Nephron (organoid): ENCODE measurements at regions not wholly inside any gene's neighbourhood (a gene's known extent, or its start where the extent isn't known, plus 50 kb on each side); places are given as distances from the start of the nearest gene placed in this dataset.

ENCODE experiments used
- H3K27ac Mint-ChIP-seq, 3 experiments: 2 replicates each; pipeline ENCODE4 v1.8.0; 2020; ENCODE audit warnings: mixed read lengths in 3 of 3, mild to moderate bottlenecking in 2 of 3, moderate library complexity in 1 of 3
- H3K27me3 Mint-ChIP-seq: 2 replicates; pipeline ENCODE4 v1.8.0; 2021; ENCODE audit warnings: low read depth, mild to moderate bottlenecking, moderate library complexity, mixed read lengths
- H3K36me3 Mint-ChIP-seq: 2 replicates; pipeline ENCODE4 v1.8.0; 2020; ENCODE audit warnings: low read depth, mixed read lengths
- H3K4me1 Mint-ChIP-seq: 2 replicates; pipeline ENCODE4 v1.8.0; 2020; ENCODE audit warnings: mixed read lengths
- H3K4me3 Mint-ChIP-seq, 3 experiments: 2 replicates each; pipeline ENCODE4 v1.8.0; 2020; ENCODE audit warnings: mild to moderate bottlenecking in 3 of 3, mixed read lengths in 3 of 3, moderate library complexity in 2 of 3
- H3K9me3 Mint-ChIP-seq: 2 replicates; pipeline ENCODE4 v1.8.0; 2020; ENCODE audit warnings: mixed read lengths
- TF ChIP-seq, protein P1 (sequence below), 3 experiments: fragments of 200-600 bp; sonication (generic); IDR thresholded peaks; one replicate each; pipeline ENCODE4 v1.5.0; 2021; ENCODE audit warnings: antibody characterized with exemption in 3 of 3; ENCODE audit not compliant: unreplicated experiment in 3 of 3

DNA sequence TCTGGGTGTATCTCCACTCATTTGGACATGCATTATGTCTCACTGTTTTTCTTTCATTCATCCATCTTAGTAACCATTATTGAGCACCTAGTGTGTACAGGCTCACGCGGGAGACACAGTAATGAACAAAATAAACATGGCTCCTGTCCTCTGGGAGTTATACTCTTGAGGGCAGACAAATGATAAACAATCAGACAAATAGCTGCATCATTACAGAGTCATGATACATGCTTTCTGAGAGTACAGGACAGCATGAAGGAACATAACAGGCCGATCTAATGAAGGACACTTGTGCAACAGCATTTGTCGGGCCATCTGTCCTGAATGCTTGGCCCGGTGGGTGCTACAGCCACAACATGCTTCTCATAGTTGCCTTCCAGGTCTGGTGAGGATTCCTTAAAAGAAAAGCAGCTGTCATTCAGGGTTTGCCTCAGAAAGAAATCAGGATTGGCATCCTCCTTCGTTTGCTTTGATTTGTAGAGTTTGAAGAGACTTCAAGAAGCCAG lies 77.2 kb upstream of the EGLN3 start:
- peaks cover 66% of the 10 kb centered on the region for H3K4me1 Mint-ChIP-seq
- H3K9me3 Mint-ChIP-seq = no peaks in the 10 kb centered on the region
- H3K36me3 Mint-ChIP-seq = no peaks in the 10 kb centered on the region
- peak overlapping the region in 1 of 3 experiments; percentile 5 for H3K4me3 Mint-ChIP-seq
- TF ChIP-seq, protein P1, sequence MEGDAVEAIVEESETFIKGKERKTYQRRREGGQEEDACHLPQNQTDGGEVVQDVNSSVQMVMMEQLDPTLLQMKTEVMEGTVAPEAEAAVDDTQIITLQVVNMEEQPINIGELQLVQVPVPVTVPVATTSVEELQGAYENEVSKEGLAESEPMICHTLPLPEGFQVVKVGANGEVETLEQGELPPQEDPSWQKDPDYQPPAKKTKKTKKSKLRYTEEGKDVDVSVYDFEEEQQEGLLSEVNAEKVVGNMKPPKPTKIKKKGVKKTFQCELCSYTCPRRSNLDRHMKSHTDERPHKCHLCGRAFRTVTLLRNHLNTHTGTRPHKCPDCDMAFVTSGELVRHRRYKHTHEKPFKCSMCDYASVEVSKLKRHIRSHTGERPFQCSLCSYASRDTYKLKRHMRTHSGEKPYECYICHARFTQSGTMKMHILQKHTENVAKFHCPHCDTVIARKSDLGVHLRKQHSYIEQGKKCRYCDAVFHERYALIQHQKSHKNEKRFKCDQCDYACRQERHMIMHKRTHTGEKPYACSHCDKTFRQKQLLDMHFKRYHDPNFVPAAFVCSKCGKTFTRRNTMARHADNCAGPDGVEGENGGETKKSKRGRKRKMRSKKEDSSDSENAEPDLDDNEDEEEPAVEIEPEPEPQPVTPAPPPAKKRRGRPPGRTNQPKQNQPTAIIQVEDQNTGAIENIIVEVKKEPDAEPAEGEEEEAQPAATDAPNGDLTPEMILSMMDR (IDR thresholded peaks at IDR 0.05; ENCODE audit: unreplicated experiment in 3 of 3) = no peak
- H3K27me3 Mint-ChIP-seq = peaks cover 7% of the 10 kb centered on the region
- peak overlapping the region in 2 of 3 experiments; percentile 45 to 74 for H3K27ac Mint-ChIP-seq

DNA sequence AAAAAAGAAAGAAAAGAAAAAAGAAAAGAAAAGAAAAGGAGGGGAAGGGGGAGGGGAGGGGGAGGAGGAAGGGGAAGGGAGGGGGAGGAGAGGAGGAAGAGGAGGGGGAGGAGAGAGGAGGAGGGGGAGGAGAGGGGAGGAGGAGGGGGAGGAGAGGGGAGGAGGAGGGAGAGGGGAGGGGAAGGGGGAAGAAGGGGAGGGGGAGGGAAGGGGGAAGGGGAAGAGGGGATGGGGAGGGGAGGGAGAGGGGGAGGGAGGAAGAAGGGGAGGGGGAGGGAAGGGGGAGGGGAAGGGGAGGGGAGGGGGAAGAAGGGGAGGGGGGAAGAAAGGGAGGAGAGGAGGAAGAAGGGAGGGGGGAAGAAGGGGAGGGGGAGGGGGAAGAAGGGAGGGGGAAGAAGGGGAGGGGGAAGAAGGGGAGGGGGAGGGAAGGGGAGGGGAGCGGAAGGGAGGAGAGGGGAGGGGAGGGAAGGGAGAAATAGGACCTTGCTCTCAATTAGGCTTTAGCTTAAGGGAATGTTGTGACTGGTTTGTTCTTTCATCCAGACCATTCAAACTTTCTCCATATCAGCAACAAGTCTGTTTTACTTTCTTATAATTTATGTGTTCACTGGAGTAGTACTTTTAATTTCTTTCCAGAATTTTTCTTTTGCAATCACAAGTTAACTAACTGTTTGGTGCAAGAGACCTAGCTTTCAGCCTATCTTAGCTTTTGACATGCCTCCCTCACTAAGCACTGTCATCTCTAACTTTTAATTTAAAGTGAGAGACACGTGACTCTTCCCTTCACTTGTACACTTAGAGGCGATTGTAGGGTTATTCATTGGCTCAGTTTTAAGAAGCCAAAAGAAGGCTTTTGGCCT lies 76.5 kb upstream of the EGLN3 start:
- peak overlapping the region in 1 of 3 experiments; percentile 0 for H3K4me3 Mint-ChIP-seq
- H3K27ac Mint-ChIP-seq = peak overlapping the region in 2 of 3 experiments; percentile 45 to 74
- TF ChIP-seq, protein P1 (IDR thresholded peaks at IDR 0.05; ENCODE audit: unreplicated experiment in 3 of 3) = no peak
- peaks cover 7% of the 10 kb centered on the region for H3K27me3 Mint-ChIP-seq
- H3K4me1 Mint-ChIP-seq = peaks cover 60% of the 10 kb centered on the region
- H3K36me3 Mint-ChIP-seq = no peaks in the 10 kb centered on the region
- H3K9me3 Mint-ChIP-seq = no peaks in the 10 kb centered on the region

DNA sequence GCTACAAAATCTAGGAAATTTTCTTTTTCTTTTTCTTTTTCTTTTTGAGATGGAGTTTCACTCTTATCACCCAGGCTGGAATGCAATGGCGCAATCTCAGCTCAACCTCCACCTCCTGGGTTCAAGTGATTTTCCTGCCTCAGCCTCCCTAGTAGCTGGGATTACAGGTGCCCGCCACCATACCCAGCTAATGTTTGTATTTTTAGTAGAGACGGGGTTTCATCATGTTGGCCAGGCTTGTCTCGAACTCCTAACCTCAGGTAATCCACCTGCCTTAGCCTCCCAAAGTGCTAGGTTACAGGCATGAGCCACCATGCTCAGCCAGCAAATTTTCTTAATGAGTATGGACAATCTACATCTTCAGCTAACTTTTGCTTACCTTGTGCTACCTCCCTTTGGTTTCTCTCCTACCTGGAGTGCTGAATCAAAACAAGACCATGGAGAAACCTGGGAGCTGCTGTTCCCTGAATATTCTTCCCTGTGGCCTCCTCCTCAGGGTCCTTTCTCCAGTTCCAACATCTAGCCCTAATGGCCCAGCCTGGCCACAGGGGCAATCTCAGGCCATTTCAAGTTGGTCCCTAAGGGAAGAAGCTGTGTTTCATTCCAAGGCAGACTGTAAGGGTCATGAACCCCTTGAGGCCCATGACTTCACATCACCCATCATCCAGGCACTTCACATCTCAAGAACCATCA lies 74.6 kb upstream of the EGLN3 start:
- no peaks in the 10 kb centered on the region for H3K36me3 Mint-ChIP-seq
- H3K27me3 Mint-ChIP-seq = peaks cover 11% of the 10 kb centered on the region
- H3K27ac Mint-ChIP-seq = peak overlapping the region in 1 of 3 experiments; percentile 35
- no peak overlapping the region for H3K4me3 Mint-ChIP-seq
- peaks cover 46% of the 10 kb centered on the region for H3K4me1 Mint-ChIP-seq
- H3K9me3 Mint-ChIP-seq = no peaks in the 10 kb centered on the region
- TF ChIP-seq, protein P1 (IDR thresholded peaks at IDR 0.05; ENCODE audit: unreplicated experiment in 3 of 3) = no peak

DNA sequence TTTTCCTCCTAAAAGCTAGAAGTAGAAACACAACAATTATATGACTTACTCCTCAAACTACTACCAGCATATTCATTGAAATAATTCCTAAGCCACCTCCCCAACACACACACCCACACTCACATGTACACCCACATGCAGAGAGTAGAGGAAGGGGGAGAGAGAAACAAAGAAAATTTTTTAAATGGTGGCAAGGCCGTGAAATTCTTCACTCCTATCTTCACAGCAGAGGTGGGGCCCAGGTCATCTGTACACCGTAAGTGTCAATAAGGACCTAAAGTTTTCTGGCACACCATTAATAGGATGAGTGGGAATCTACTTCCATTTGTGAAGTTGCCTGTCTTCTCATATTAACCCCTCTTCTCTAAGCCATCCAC lies 73.9 kb upstream of the EGLN3 start:
- TF ChIP-seq, protein P1 (IDR thresholded peaks at IDR 0.05; ENCODE audit: unreplicated experiment in 3 of 3) = no peak
- Mint-ChIP-seq H3K4me3 (no peak overlapping the region), H3K27ac (peak overlapping the region in 2 of 3 experiments; percentile 2 to 30), H3K27me3 (peaks cover 11% of the 10 kb centered on the region), H3K36me3 (no peaks in the 10 kb centered on the region), H3K9me3 (no peaks in the 10 kb centered on the region), H3K4me1 (peaks cover 39% of the 10 kb centered on the region)

DNA sequence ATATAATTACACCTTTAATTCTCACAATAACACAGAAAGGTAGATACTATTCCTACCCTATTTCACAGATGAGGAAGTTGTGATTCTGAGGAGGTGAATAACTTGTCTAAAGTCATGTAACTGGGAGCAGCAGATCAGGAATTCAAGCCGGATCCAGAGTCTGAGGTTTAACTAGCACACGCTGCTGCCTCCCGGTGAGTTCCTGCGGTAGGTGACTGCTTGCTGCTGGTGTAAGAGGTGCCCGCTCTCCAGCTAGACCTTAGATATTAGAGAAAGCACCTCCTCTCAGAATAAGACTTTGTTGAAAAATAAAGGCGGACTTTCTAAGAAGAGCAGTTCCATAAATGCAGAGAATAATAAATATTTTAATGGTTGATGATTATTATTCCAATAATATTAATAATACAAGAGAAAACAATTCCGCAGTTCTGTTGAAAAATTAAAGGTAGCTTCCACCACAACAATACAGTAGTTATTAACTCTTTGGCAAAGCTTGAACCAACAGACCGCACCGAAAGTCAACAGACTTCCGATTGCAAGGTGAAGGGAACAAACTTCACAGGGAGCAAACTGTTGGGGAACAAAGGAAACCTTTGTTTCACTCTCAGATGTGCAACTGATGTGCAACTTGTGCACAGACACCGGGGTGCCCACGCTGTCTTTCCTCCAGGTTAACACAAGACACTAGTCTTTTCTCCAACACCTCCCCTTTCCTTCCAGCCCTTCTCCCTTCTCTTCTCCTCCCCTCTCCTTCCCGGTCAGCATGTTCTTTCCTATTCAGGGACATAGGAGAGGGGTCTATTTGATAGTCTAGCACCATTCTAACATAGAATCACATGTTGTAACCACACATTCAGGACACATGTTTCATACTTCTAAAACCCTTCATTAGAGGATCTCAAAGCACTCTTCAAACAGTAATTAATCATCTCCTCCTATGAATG lies 73.2 kb upstream of the EGLN3 start:
- peaks cover 33% of the 10 kb centered on the region for H3K4me1 Mint-ChIP-seq
- peaks cover 11% of the 10 kb centered on the region for H3K27me3 Mint-ChIP-seq
- H3K36me3 Mint-ChIP-seq = no peaks in the 10 kb centered on the region
- no peak overlapping the region for H3K4me3 Mint-ChIP-seq
- H3K27ac Mint-ChIP-seq = peak overlapping the region in 2 of 3 experiments; percentile 30 to 51
- no peaks in the 10 kb centered on the region for H3K9me3 Mint-ChIP-seq
- TF ChIP-seq, protein P1 (IDR thresholded peaks at IDR 0.05; ENCODE audit: unreplicated experiment in 3 of 3) = no peak
